Tibial nerve (tissue), 4 donors: ENCODE measurements at regions not wholly inside any gene's neighbourhood (a gene's known extent, or its start where the extent isn't known, plus 50 kb on each side); places are given as distances from the start of the nearest gene placed in this dataset.

Source experiments
- DNase-seq, 2 donors: peaks; one replicate each; pipeline ENCODE4 v3.0.0-alpha.2; 2019; ENCODE audit warnings: low spot score in 2 of 2
- H3K27ac ChIP-seq, 4 donors: fragments of 200-600 bp; sonication (generic) in 3 of 4; one replicate each; pipeline ENCODE4 v1.5.1; 2017 to 2019; ENCODE audit warnings: mild to moderate bottlenecking in 1 of 4
- H3K27me3 ChIP-seq, 2 donors: fragments of 200-600 bp; sonication (generic) in 1 of 2; one replicate each; pipeline versions ENCODE4 v1.5.1 to v1.6.0; 2017 to 2019
- H3K36me3 ChIP-seq, 3 donors: fragments of 200-600 bp; sonication (generic); one replicate each; pipeline ENCODE4 v1.5.1; 2018 to 2019
- H3K4me1 ChIP-seq, 4 donors: fragments of 200-600 bp; sonication (generic) in 3 of 4; one replicate each; pipeline ENCODE4 v1.5.1; 2017 to 2019
- H3K4me3 ChIP-seq, 4 donors: fragments of 200-600 bp; sonication (generic) in 3 of 4; one replicate each; pipeline ENCODE4 v1.5.1; 2017 to 2019; ENCODE audit warnings: mild to moderate bottlenecking in 1 of 4, moderate library complexity in 1 of 4
- H3K9me3 ChIP-seq, 4 donors: fragments of 200-600 bp; sonication (generic) in 3 of 4; one replicate each; pipeline ENCODE4 v1.5.1; 2017 to 2019
- CTCF ChIP-seq, 5 experiments: fragments of 200-600 bp in 3 of 5; fragments of 450-650 bp in 2 of 5; sonication (generic) in 3 of 5; IDR thresholded peaks; one replicate each; pipeline ENCODE4 v1.5.1; 2016 to 2019; ENCODE audit warnings: antibody characterized with exemption in 5 of 5, mild to moderate bottlenecking in 3 of 5, moderate library complexity in 2 of 5
- EP300 ChIP-seq, 2 donors: sonication (generic); formaldehyde crosslinking; IDR thresholded peaks; one replicate each; pipeline ENCODE4 v1.6.1; 2017; ENCODE audit warnings: antibody characterized with exemption in 2 of 2, mild to moderate bottlenecking in 1 of 2
- POLR2A ChIP-seq, 2 donors: fragments of 450-650 bp; IDR thresholded peaks; one replicate each; pipeline ENCODE4 v1.6.1; 2017; ENCODE audit warnings: antibody characterized with exemption in 2 of 2, mild to moderate bottlenecking in 2 of 2, moderate library complexity in 2 of 2
- WGBS, 2 donors: methylation state at CpG; one replicate each; pipeline ENCODE4 v1.1.5; 2018; 5-methylcytosine and 5-hydroxymethylcytosine counted together

- Histone ChIP-seq H3K9me3 (no peaks in the 10 kb centered on the region), H3K27me3 (no peaks in the 10 kb centered on the region), H3K4me1 (peaks cover 0 to 4% (median 2%) of the 10 kb centered on the region in 4 donors), H3K36me3 (no peaks in the 10 kb centered on the region), H3K27ac (no peak overlapping the region), H3K4me3 (no peak overlapping the region)
- 83 to 93% methylated on average over 3 of the region's 3 CpGs for WGBS, 2 donors
- no peak for DNase-seq
- TF ChIP-seq POLR2A (IDR thresholded peaks at IDR 0.05) = no peak
Observed at GRCh38 chr1:219417610-219418009, 195.3 kb downstream of the ZC3H11B start.

- TF ChIP-seq POLR2A (IDR thresholded peaks at IDR 0.05) = no peak
- no peak for TF ChIP-seq EP300 (IDR thresholded peaks at IDR 0.05)
- TF ChIP-seq CTCF (IDR thresholded peaks at IDR 0.05) = peak; percentile 38 to 65 (median 46)
- H3K27ac ChIP-seq = no peak overlapping the region
- peaks cover 0 to 4% (median 2%) of the 10 kb centered on the region in 4 donors for H3K4me1 ChIP-seq
- H3K4me3 ChIP-seq = no peak overlapping the region
- no peaks in the 10 kb centered on the region for H3K36me3 ChIP-seq
- no peaks in the 10 kb centered on the region for H3K27me3 ChIP-seq
- H3K9me3 ChIP-seq = no peaks in the 10 kb centered on the region
- DNase-seq = peak; percentile 31 to 73
- 27 to 35% methylated on average over 1 of the region's 1 CpG for WGBS, 2 donors
Observed at GRCh38 chr1:219416598-219417238, 196.2 kb downstream of the ZC3H11B start.

GRCh38 chr1:219415915-219416314, 197.0 kb downstream of the ZC3H11B start:
- no peak overlapping the region for H3K27ac ChIP-seq
- no peaks in the 10 kb centered on the region for H3K36me3 ChIP-seq
- 93 to 95% methylated on average over 2 of the region's 2 CpGs for WGBS, 2 donors
- H3K9me3 ChIP-seq = no peaks in the 10 kb centered on the region
- H3K4me3 ChIP-seq = no peak overlapping the region
- TF ChIP-seq POLR2A (IDR thresholded peaks at IDR 0.05) (no peak), EP300 (IDR thresholded peaks at IDR 0.05) (no peak), CTCF (IDR thresholded peaks at IDR 0.05) (no peak)
- DNase-seq = no peak
- H3K4me1 ChIP-seq = peaks cover 0 to 4% (median 2%) of the 10 kb centered on the region in 4 donors
- no peaks in the 10 kb centered on the region for H3K27me3 ChIP-seq

- Histone ChIP-seq H3K4me3 (no peak overlapping the region), H3K27ac (no peak overlapping the region), H3K36me3 (no peaks in the 10 kb centered on the region), H3K4me1 (peaks cover 0 to 4% (median 2%) of the 10 kb centered on the region in 4 donors), H3K9me3 (no peaks in the 10 kb centered on the region), H3K27me3 (no peaks in the 10 kb centered on the region)
- TF ChIP-seq EP300 (IDR thresholded peaks at IDR 0.05) (no peak), CTCF (IDR thresholded peaks at IDR 0.05) (no peak), POLR2A (IDR thresholded peaks at IDR 0.05) (no peak)
- WGBS, 2 donors = 81 to 84% methylated on average over 2 of the region's 2 CpGs
- DNase-seq = no peak
Observed at GRCh38 chr1:219415433-219415832, 197.5 kb downstream of the ZC3H11B start.

GRCh38 chr1:219414250-219414649, 198.7 kb downstream of the ZC3H11B start:
- Histone ChIP-seq H3K4me3 (no peak overlapping the region), H3K4me1 (peaks cover 0 to 4% (median 2%) of the 10 kb centered on the region in 4 donors), H3K27ac (no peak overlapping the region), H3K9me3 (no peaks in the 10 kb centered on the region), H3K36me3 (no peaks in the 10 kb centered on the region), H3K27me3 (no peaks in the 10 kb centered on the region)
- TF ChIP-seq POLR2A (IDR thresholded peaks at IDR 0.05) (no peak), EP300 (IDR thresholded peaks at IDR 0.05) (no peak), CTCF (IDR thresholded peaks at IDR 0.05) (no peak)
- no peak for DNase-seq
- WGBS, 2 donors = 84 to 87% methylated on average over 4 of the region's 4 CpGs
